ENCODE measurements at regions not wholly inside any gene's neighbourhood (a gene's known extent, or its start where the extent isn't known, plus 50 kb on each side); places are given as distances from the start of the nearest gene placed in this dataset.
"Not testable (repeated sequence)": the region's sequence is repeated elsewhere in the genome, so short reads cannot be mapped to it uniquely, and the experiment has no call there.

- TF ChIP-seq CTCF (IDR thresholded peaks at IDR 0.05) = no peak
- no peak for TF ChIP-seq POLR2A (IDR thresholded peaks at IDR 0.05)
- Histone ChIP-seq H3K4me3 (no peak overlapping the region), H3K27ac (no peak overlapping the region), H3K9me3 (no peaks in the 10 kb centered on the region), H3K36me3 (ENCODE audit: low read depth, missing control alignments) (no peaks in the 10 kb centered on the region), H3K27me3 (no peaks in the 10 kb centered on the region), H3K4me1 (no peaks in the 10 kb centered on the region)
- intact Hi-C loops (cut with DNase I; ENCODE audit: low total_unique reads) = no loop called here
- DNase-seq = no peak
- 82 to 93% methylated on average over 6 of the region's 6 CpGs for WGBS, 2 donors
Observed at GRCh38 chr7:65809259-65809981, 63.5 kb upstream of the VKORC1L1 start.

GRCh38 chr7:65809982-65810288, 62.9 kb upstream of the VKORC1L1 start:
- H3K9me3 ChIP-seq = no peaks in the 10 kb centered on the region
- H3K27ac ChIP-seq = no peak overlapping the region
- H3K4me1 ChIP-seq = no peaks in the 10 kb centered on the region
- intact Hi-C loops (cut with DNase I; ENCODE audit: low total_unique reads) = no loop called here
- no peaks in the 10 kb centered on the region for H3K27me3 ChIP-seq
- TF ChIP-seq POLR2A (IDR thresholded peaks at IDR 0.05) = no peak
- TF ChIP-seq CTCF (IDR thresholded peaks at IDR 0.05) = no peak
- 77 to 94% methylated on average over 3 of the region's 3 CpGs for WGBS, 2 donors
- no peak overlapping the region for H3K4me3 ChIP-seq
- no peak for DNase-seq
- H3K36me3 ChIP-seq (ENCODE audit: low read depth, missing control alignments) = no peaks in the 10 kb centered on the region

GRCh38 chr7:65812281-65812680, 60.6 kb upstream of the VKORC1L1 start:
- 84 to 96% methylated on average over 5 of the region's 5 CpGs for WGBS, 2 donors

GRCh38 chr7:65814556-65815167, 58.2 kb upstream of the VKORC1L1 start:
- 82 to 85% methylated on average over 3 of the region's 3 CpGs for WGBS, 2 donors
- H3K4me3 ChIP-seq; DNase-seq; H3K27me3 ChIP-seq; intact Hi-C loops (cut with DNase I; ENCODE audit: low total_unique reads); H3K27ac ChIP-seq; H3K4me1 ChIP-seq; H3K36me3 ChIP-seq (ENCODE audit: low read depth, missing control alignments); H3K9me3 ChIP-seq: not testable (repeated sequence)

More at GRCh38 chr7:65812281-65812680, 60.6 kb upstream of the VKORC1L1 start:
- Histone ChIP-seq H3K9me3 (no peaks in the 10 kb centered on the region), H3K27ac (no peak overlapping the region), H3K36me3 (ENCODE audit: low read depth, missing control alignments) (no peaks in the 10 kb centered on the region), H3K4me3 (no peak overlapping the region), H3K4me1 (no peaks in the 10 kb centered on the region), H3K27me3 (no peaks in the 10 kb centered on the region)
- no peak for TF ChIP-seq CTCF (IDR thresholded peaks at IDR 0.05)
- no peak for TF ChIP-seq POLR2A (IDR thresholded peaks at IDR 0.05)
- DNase-seq = no peak
- intact Hi-C loops (cut with DNase I; ENCODE audit: low total_unique reads) = no loop called here

GRCh38 chr7:65820287-65820950, 52.5 kb upstream of the VKORC1L1 start:
- Histone ChIP-seq H3K4me3 (no peak overlapping the region), H3K27ac (no peak overlapping the region), H3K27me3 (no peaks in the 10 kb centered on the region), H3K36me3 (ENCODE audit: low read depth, missing control alignments) (no peaks in the 10 kb centered on the region), H3K4me1 (no peaks in the 10 kb centered on the region), H3K9me3 (no peaks in the 10 kb centered on the region)
- 49 to 66% methylated on average over 4 of the region's 4 CpGs for WGBS, 2 donors
- intact Hi-C loops (cut with DNase I; ENCODE audit: low total_unique reads) = no loop called here
- TF ChIP-seq CTCF (IDR thresholded peaks at IDR 0.05) (no peak), POLR2A (IDR thresholded peaks at IDR 0.05) (no peak)
- DNase-seq = no peak

Small RNAs in the stretch of these regions (small RNA-seq; reads per million reads assigned to genes)
- gene AC114501.1 (0 reads per million in 2 donors), gene RNU6-912P (0 reads per million in 2 donors), gene SNORA15B-2 (0 reads per million in 2 donors), gene SNORA22 (0 reads per million in 2 donors)
